ENCODE measurements at regions not wholly inside any gene's neighbourhood (a gene's known extent, or its start where the extent isn't known, plus 50 kb on each side); places are given as distances from the start of the nearest gene placed in this dataset.

GRCh38 chr18:46423226-46423805, 233.7 kb downstream of the LOXHD1 start:
- ATAC-seq (ENCODE audit: poor library complexity) (no peak), DNase-seq (no peak)
- no peak for TF ChIP-seq CTCF (IDR thresholded peaks at IDR 0.05)
- Histone ChIP-seq H3K36me3 (ENCODE audit: insufficient read depth, low read length) (no peaks in the 10 kb centered on the region), H3K27me3 (ENCODE audit: control insufficient read depth in 1 of 2, insufficient read depth in 2 of 2, low read length in 2 of 2) (no peaks in the 10 kb centered on the region), H3K27ac (ENCODE audit: low read depth in 1 of 2, low read length in 2 of 2) (no peak overlapping the region), H3K4me3 (ENCODE audit: low read length) (no peak overlapping the region), H3K4me1 (ENCODE audit: insufficient read depth, low read length) (peaks cover 5% of the 10 kb centered on the region), H3K9me3 (ENCODE audit: control insufficient read depth in 1 of 2, insufficient read depth in 1 of 2, low read length in 2 of 2) (no peaks in the 10 kb centered on the region)
- Mint-ChIP-seq H3K4me1 (ENCODE audit: low read depth) (no peaks in the 10 kb centered on the region), H3K27me3 (no peaks in the 10 kb centered on the region), H3K4me3 (no peak overlapping the region), H3K36me3 (ENCODE audit: low read depth) (no peaks in the 10 kb centered on the region), H3K9me3 (no peaks in the 10 kb centered on the region), H3K27ac (no peak overlapping the region)
- intact Hi-C loops (cut with DNase I, micrococcal nuclease), result loop anchor here in 1 of 2 experiments (10.0 kb wide), 1 partner anchor 61 kb away; no protein-coding TSS in a partner anchor
- ChIA-PET POLR2A (no interaction called here), CTCF (no interaction called here)

GRCh38 chr18:46424898-46425297, 232.1 kb downstream of the LOXHD1 start:
- Mint-ChIP-seq H3K36me3 (ENCODE audit: low read depth) (no peaks in the 10 kb centered on the region), H3K27me3 (no peaks in the 10 kb centered on the region), H3K4me1 (ENCODE audit: low read depth) (no peaks in the 10 kb centered on the region), H3K9me3 (no peaks in the 10 kb centered on the region), H3K4me3 (no peak overlapping the region), H3K27ac (no peak overlapping the region)
- Histone ChIP-seq H3K27me3 (ENCODE audit: control insufficient read depth in 1 of 2, insufficient read depth in 2 of 2, low read length in 2 of 2) (no peaks in the 10 kb centered on the region), H3K9me3 (ENCODE audit: control insufficient read depth in 1 of 2, insufficient read depth in 1 of 2, low read length in 2 of 2) (no peaks in the 10 kb centered on the region), H3K4me3 (ENCODE audit: low read length) (no peak overlapping the region), H3K4me1 (ENCODE audit: insufficient read depth, low read length) (peaks cover 5% of the 10 kb centered on the region), H3K36me3 (ENCODE audit: insufficient read depth, low read length) (no peaks in the 10 kb centered on the region), H3K27ac (ENCODE audit: low read depth in 1 of 2, low read length in 2 of 2) (no peak overlapping the region)
- CTCF ChIA-PET, result no interaction called here
- POLR2A ChIA-PET, result no interaction called here
- no peak for TF ChIP-seq CTCF (IDR thresholded peaks at IDR 0.05)
- DNase-seq (no peak), ATAC-seq (ENCODE audit: poor library complexity) (no peak)
- intact Hi-C loops (cut with DNase I, micrococcal nuclease), result loop anchor here in 1 of 2 experiments (10.0 kb wide), 1 partner anchor 60 kb away; no protein-coding TSS in a partner anchor

GRCh38 chr18:46425511-46425910, 231.5 kb downstream of the LOXHD1 start:
- Mint-ChIP-seq H3K9me3 (no peaks in the 10 kb centered on the region), H3K36me3 (ENCODE audit: low read depth) (no peaks in the 10 kb centered on the region), H3K27ac (no peak overlapping the region), H3K4me1 (ENCODE audit: low read depth) (no peaks in the 10 kb centered on the region), H3K27me3 (no peaks in the 10 kb centered on the region), H3K4me3 (no peak overlapping the region)
- CTCF ChIA-PET, result no interaction called here
- intact Hi-C loops (cut with DNase I, micrococcal nuclease), result loop anchor here in 1 of 2 experiments (10.0 kb wide), 1 partner anchor 59 kb away; no protein-coding TSS in a partner anchor
- Histone ChIP-seq H3K9me3 (ENCODE audit: control insufficient read depth in 1 of 2, insufficient read depth in 1 of 2, low read length in 2 of 2) (no peaks in the 10 kb centered on the region), H3K27me3 (ENCODE audit: control insufficient read depth in 1 of 2, insufficient read depth in 2 of 2, low read length in 2 of 2) (no peaks in the 10 kb centered on the region), H3K36me3 (ENCODE audit: insufficient read depth, low read length) (no peaks in the 10 kb centered on the region), H3K4me3 (ENCODE audit: low read length) (no peak overlapping the region), H3K27ac (ENCODE audit: low read depth in 1 of 2, low read length in 2 of 2) (no peak overlapping the region), H3K4me1 (ENCODE audit: insufficient read depth, low read length) (peaks cover 5% of the 10 kb centered on the region)
- ATAC-seq (ENCODE audit: poor library complexity) (no peak), DNase-seq (no peak)
- no peak for TF ChIP-seq CTCF (IDR thresholded peaks at IDR 0.05)
- POLR2A ChIA-PET, result no interaction called here

All from CD4-positive, alpha-beta T cell (primary cell).